Mesendoderm (in vitro differentiated cells): ENCODE measurements at regions not wholly inside any gene's neighbourhood (a gene's known extent, or its start where the extent isn't known, plus 50 kb on each side); places are given as distances from the start of the nearest gene placed in this dataset.

Experiments
- DNase-seq: peaks from one replicate; pipeline ENCODE4 v3.0.0; 2013
- H2AK5ac ChIP-seq: 2 replicates; pipeline ENCODE4 v1.6.1; 2013; ENCODE audit warnings: low read length, inconsistent platforms
- H2BK120ac ChIP-seq: 2 replicates; pipeline ENCODE4 v1.6.1; 2013; ENCODE audit warnings: low read depth, mild to moderate bottlenecking, low read length, moderate library complexity, mixed read lengths
- H2BK15ac ChIP-seq: replicated peaks from 2 replicates; pipeline ENCODE4 v1.6.1; 2013; ENCODE audit warnings: low read depth, mild to moderate bottlenecking, moderate library complexity
- H2BK5ac ChIP-seq: 2 replicates; pipeline ENCODE4 v1.6.1; 2013; ENCODE audit warnings: low read length, inconsistent platforms
- H3K18ac ChIP-seq: 2 replicates; pipeline ENCODE4 v1.6.1; 2013; ENCODE audit warnings: mild to moderate bottlenecking, low read length, mixed read lengths
- H3K23ac ChIP-seq: one replicate; pipeline ENCODE4 v1.6.1; 2013; ENCODE audit warnings: low read length
- H3K27ac ChIP-seq: 2 replicates; pipeline ENCODE4 v1.5.1; 2013; ENCODE audit warnings: low read depth, mild to moderate bottlenecking, inconsistent platforms, low read length, moderate library complexity
- H3K27me3 ChIP-seq: 2 replicates; pipeline ENCODE4 v1.6.1; 2013; ENCODE audit warnings: low read length, control low read depth, mild to moderate bottlenecking, inconsistent platforms; ENCODE audit not compliant: insufficient read depth, poor library complexity
- H3K36me3 ChIP-seq: 2 replicates; pipeline ENCODE4 v1.6.1; 2013; ENCODE audit warnings: low read length, inconsistent platforms; ENCODE audit not compliant: control insufficient read depth, insufficient read depth
- H3K4ac ChIP-seq: one replicate; pipeline ENCODE4 v1.6.1; 2013; ENCODE audit warnings: low read depth, mild to moderate bottlenecking, low read length, moderate library complexity
- H3K4me1 ChIP-seq: 2 replicates; pipeline ENCODE4 v1.6.1; 2013; ENCODE audit warnings: low read depth, low read length, inconsistent platforms; ENCODE audit not compliant: control insufficient read depth
- H3K4me2 ChIP-seq: 2 replicates; pipeline ENCODE4 v1.6.1; 2013; ENCODE audit warnings: low read length
- H3K4me3 ChIP-seq: 2 replicates; pipeline ENCODE4 v1.5.1; 2013; ENCODE audit warnings: mild to moderate bottlenecking, low read length
- H3K56ac ChIP-seq: one replicate; pipeline ENCODE4 v1.6.1; 2013; ENCODE audit warnings: low read length
- H3K79me1 ChIP-seq: 2 replicates; pipeline ENCODE4 v1.6.1; 2013; ENCODE audit warnings: low read length, inconsistent platforms
- H3K79me2 ChIP-seq: 2 replicates; pipeline ENCODE4 v1.6.1; 2013; ENCODE audit warnings: mild to moderate bottlenecking, low read length; ENCODE audit not compliant: control insufficient read depth, insufficient read depth
- H3K9ac ChIP-seq: 2 replicates; pipeline ENCODE4 v1.6.1; 2013; ENCODE audit warnings: low read length, inconsistent platforms
- H4K5ac ChIP-seq: one replicate; pipeline ENCODE4 v1.6.1; 2013; ENCODE audit warnings: low read length
- H4K8ac ChIP-seq: one replicate; pipeline ENCODE4 v1.6.1; 2013; ENCODE audit warnings: low read depth, mild to moderate bottlenecking, control low read depth, low read length, moderate library complexity
- WGBS: extraction: QIAGEN DNeasy Blood & Tissue Kit; methylation state at CpG from one replicate; pipeline ENCODE4 v1.1.7; 2013; ENCODE audit warnings: low lambda C conversion rate, missing lambda C conversion rate; ENCODE audit not compliant: insufficient coverage; ENCODE audit errors: extremely low coverage; 5-methylcytosine and 5-hydroxymethylcytosine counted together

DNA sequence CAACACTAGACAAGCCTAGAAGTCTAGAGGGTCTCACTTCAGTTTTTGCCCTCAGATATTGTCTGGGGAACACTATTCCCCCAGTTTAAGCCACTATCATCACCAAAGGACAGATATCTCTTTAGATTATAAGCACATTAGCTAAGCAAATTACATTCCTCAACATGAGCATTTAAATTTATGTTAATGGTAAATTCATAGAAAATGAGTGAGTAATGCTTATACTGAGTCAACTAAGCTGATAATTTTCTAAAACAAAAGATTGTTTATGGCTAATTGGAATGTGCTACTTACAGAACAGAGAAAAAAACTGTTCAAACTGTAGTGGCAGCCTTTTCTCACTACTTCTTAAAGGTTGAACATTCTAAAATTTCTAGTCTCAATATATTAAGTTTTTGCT is 290.2 kb downstream of the SLITRK1 start:
- Histone ChIP-seq H3K18ac (no peak overlapping the region), H3K56ac (no peak overlapping the region), H3K27me3 (no peaks in the 10 kb centered on the region), H3K79me2 (no peaks in the 10 kb centered on the region), H2BK15ac (no peak overlapping the region), H3K23ac (no peak overlapping the region), H3K36me3 (no peaks in the 10 kb centered on the region), H3K9ac (no peak overlapping the region), H2BK120ac (no peak overlapping the region), H4K5ac (no peak overlapping the region), H2AK5ac (no peak overlapping the region), H4K8ac (no peak overlapping the region), H3K4me1 (no peaks in the 10 kb centered on the region), H3K4me3 (no peak overlapping the region), H3K4ac (no peak overlapping the region), H3K79me1 (no peaks in the 10 kb centered on the region), H2BK5ac (no peak overlapping the region), H3K27ac (no peak overlapping the region), H3K4me2 (no peak overlapping the region)
- no peak for DNase-seq

DNA sequence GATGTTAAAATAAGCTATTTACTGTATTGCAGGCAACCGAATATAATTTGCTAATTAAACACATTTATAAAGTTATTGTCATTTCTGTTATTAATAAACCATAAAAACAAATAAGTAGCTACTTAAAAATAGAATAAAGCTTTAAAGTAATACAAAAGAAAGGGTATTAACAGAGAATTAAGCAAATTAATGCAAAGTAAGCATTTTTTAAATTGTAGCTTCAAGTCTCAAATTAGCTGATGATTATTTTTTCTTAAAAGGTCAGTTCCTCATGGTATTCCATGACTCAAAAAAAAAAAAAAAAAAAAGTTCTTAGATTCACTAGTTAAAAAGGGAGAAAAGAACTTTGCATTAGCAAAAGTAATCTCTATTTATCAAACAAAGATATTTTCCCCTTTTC is 292.5 kb downstream of the SLITRK1 start:
- WGBS, result no CpG with 5 or more reads among the region's 1 CpG
- Histone ChIP-seq H3K4me1 (no peaks in the 10 kb centered on the region), H2AK5ac (no peak overlapping the region), H3K36me3 (no peaks in the 10 kb centered on the region), H3K4me3 (no peak overlapping the region), H3K56ac (no peak overlapping the region), H3K9ac (no peak overlapping the region), H3K4me2 (no peak overlapping the region), H3K79me2 (no peaks in the 10 kb centered on the region), H2BK120ac (no peak overlapping the region), H4K8ac (no peak overlapping the region), H3K4ac (no peak overlapping the region), H3K79me1 (no peaks in the 10 kb centered on the region), H3K27ac (no peak overlapping the region), H2BK15ac (no peak overlapping the region), H3K23ac (no peak overlapping the region), H4K5ac (no peak overlapping the region), H3K18ac (no peak overlapping the region), H3K27me3 (no peaks in the 10 kb centered on the region), H2BK5ac (no peak overlapping the region)
- no peak for DNase-seq

GRCh38 chr13:83577183-83577582 is 305.1 kb downstream of the SLITRK1 start:
- Histone ChIP-seq H3K4me3 (no peak overlapping the region), H3K56ac (no peak overlapping the region), H3K4ac (no peak overlapping the region), H3K4me2 (no peak overlapping the region), H2BK5ac (no peak overlapping the region), H3K4me1 (no peaks in the 10 kb centered on the region), H2BK120ac (no peak overlapping the region), H4K8ac (no peak overlapping the region), H3K79me1 (no peaks in the 10 kb centered on the region), H3K9ac (no peak overlapping the region), H4K5ac (no peak overlapping the region), H2AK5ac (no peak overlapping the region), H3K79me2 (no peaks in the 10 kb centered on the region), H3K27me3 (no peaks in the 10 kb centered on the region), H3K27ac (no peak overlapping the region), H2BK15ac (no peak overlapping the region), H3K36me3 (no peaks in the 10 kb centered on the region), H3K18ac (no peak overlapping the region), H3K23ac (no peak overlapping the region)
- WGBS, result no CpG with 5 or more reads among the region's 2 CpGs
- no peak for DNase-seq

DNA sequence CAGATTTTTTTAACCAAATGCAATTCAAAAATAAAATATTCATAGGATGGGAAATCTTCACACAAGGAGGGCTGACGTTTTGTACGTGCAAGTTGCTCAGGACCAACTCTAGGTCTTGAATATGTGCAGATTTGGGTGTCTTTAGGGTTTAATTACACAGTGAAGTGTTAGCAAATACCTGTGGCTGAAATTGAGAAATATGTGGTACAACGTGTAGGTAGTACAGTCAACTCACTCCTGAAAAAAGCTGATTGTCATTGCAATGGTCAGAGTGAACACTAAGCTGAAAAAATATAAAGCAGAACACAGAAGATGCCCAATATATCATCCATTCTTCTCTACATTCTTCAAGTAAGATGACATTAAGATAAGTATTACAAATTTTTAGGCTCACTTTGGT is 314.3 kb downstream of the SLITRK1 start:
- Histone ChIP-seq H4K8ac (no peak overlapping the region), H3K36me3 (no peaks in the 10 kb centered on the region), H3K56ac (no peak overlapping the region), H2AK5ac (no peak overlapping the region), H2BK120ac (no peak overlapping the region), H3K79me2 (no peaks in the 10 kb centered on the region), H3K4me3 (no peak overlapping the region), H3K79me1 (no peaks in the 10 kb centered on the region), H3K4me1 (no peaks in the 10 kb centered on the region), H3K23ac (no peak overlapping the region), H2BK5ac (no peak overlapping the region), H3K27ac (no peak overlapping the region), H2BK15ac (no peak overlapping the region), H4K5ac (no peak overlapping the region), H3K18ac (no peak overlapping the region), H3K9ac (no peak overlapping the region), H3K27me3 (no peaks in the 10 kb centered on the region), H3K4me2 (no peak overlapping the region), H3K4ac (no peak overlapping the region)
- DNase-seq, result no peak
- no CpG with 5 or more reads among the region's 3 CpGs for WGBS

GRCh38 chr13:83563499-83563898 is 318.8 kb downstream of the SLITRK1 start:
- no peak overlapping the region for H2BK120ac ChIP-seq
- H3K9ac ChIP-seq, result no peak overlapping the region
- no peak overlapping the region for H3K4me3 ChIP-seq
- H2AK5ac ChIP-seq, result no peak overlapping the region
- H3K27me3 ChIP-seq, result no peaks in the 10 kb centered on the region
- H3K4me2 ChIP-seq, result no peak overlapping the region
- no peak overlapping the region for H3K23ac ChIP-seq
- H3K18ac ChIP-seq, result no peak overlapping the region
- H3K56ac ChIP-seq, result no peak overlapping the region
- no peaks in the 10 kb centered on the region for H3K79me2 ChIP-seq
- H3K27ac ChIP-seq, result no peak overlapping the region
- H3K36me3 ChIP-seq, result no peaks in the 10 kb centered on the region
- H2BK15ac ChIP-seq, result no peak overlapping the region
- H3K4ac ChIP-seq, result no peak overlapping the region
- no CpG with 5 or more reads among the region's 5 CpGs for WGBS
- no peak overlapping the region for H4K8ac ChIP-seq
- H4K5ac ChIP-seq, result no peak overlapping the region
- no peaks in the 10 kb centered on the region for H3K79me1 ChIP-seq
- DNase-seq, result peak; percentile 4
- H2BK5ac ChIP-seq, result no peak overlapping the region
- no peaks in the 10 kb centered on the region for H3K4me1 ChIP-seq

DNA sequence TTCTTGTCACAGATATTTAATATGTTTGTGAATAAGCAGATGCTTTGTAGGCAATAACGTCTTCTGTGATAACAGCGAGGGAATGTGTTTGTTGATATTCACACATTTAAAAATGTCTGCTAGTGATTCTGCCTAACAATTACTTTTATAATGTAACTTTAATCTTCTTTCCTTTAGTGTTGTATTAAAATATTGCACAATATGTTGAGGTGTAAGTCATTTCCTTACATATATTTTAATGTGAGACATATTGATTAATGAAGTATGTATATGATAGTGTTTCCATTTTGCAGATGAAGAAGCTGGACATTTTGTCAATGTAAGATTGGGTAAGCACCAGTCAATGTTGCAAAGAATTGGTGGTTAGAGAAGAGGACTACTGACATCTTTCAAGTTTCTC is 324.4 kb downstream of the SLITRK1 start:
- H4K5ac ChIP-seq, result no peak overlapping the region
- no peaks in the 10 kb centered on the region for H3K79me1 ChIP-seq
- H3K4ac ChIP-seq, result no peak overlapping the region
- H2BK5ac ChIP-seq, result no peak overlapping the region
- H3K27me3 ChIP-seq, result no peaks in the 10 kb centered on the region
- H3K36me3 ChIP-seq, result no peaks in the 10 kb centered on the region
- H3K4me1 ChIP-seq, result no peaks in the 10 kb centered on the region
- no peak overlapping the region for H3K23ac ChIP-seq
- no peak overlapping the region for H3K27ac ChIP-seq
- H3K9ac ChIP-seq, result no peak overlapping the region
- DNase-seq, result no peak
- H3K4me2 ChIP-seq, result no peak overlapping the region
- H2BK120ac ChIP-seq, result no peak overlapping the region
- H2AK5ac ChIP-seq, result no peak overlapping the region
- no peak overlapping the region for H3K56ac ChIP-seq
- H2BK15ac ChIP-seq, result no peak overlapping the region
- H3K4me3 ChIP-seq, result no peak overlapping the region
- no peak overlapping the region for H4K8ac ChIP-seq
- WGBS, result no CpG with 5 or more reads among the region's 2 CpGs
- H3K79me2 ChIP-seq, result no peaks in the 10 kb centered on the region
- no peak overlapping the region for H3K18ac ChIP-seq
